DND-41 (cell line): ENCODE measurements at regions not wholly inside any gene's neighbourhood (a gene's known extent, or its start where the extent isn't known, plus 50 kb on each side); places are given as distances from the start of the nearest gene placed in this dataset.

Source experiments
- ATAC-seq: fragments of 200-7000 bp; cut with Tn5 transposase; 3 replicates; pipeline ENCODE4 v1.9.1; 2021; ENCODE audit warnings: low read depth; ENCODE audit not compliant: insufficient read depth
- DNase-seq: peaks from one replicate; pipeline ENCODE4 v3.0.0-alpha.2; 2020
- H2AFZ ChIP-seq: 2 replicates; pipeline ENCODE4 v1.6.0; 2012; ENCODE audit warnings: low read depth, low read length
- H3K27ac ChIP-seq: 2 replicates; pipeline ENCODE4 v1.5.1; 2012; ENCODE audit warnings: low read length, inconsistent platforms
- H3K27me3 ChIP-seq: fragments of 200-600 bp; sonication (generic); 2 replicates; pipeline ENCODE4 v1.6.0; 2012; ENCODE audit warnings: low read length, mild to moderate bottlenecking, inconsistent platforms; ENCODE audit not compliant: insufficient read depth, poor library complexity
- H3K36me3 ChIP-seq: 2 replicates; pipeline ENCODE4 v1.5.1; 2012; ENCODE audit warnings: low read length, inconsistent platforms; ENCODE audit not compliant: insufficient read depth
- H3K4me1 ChIP-seq: 2 replicates; pipeline ENCODE4 v1.5.1; 2012; ENCODE audit warnings: mild to moderate bottlenecking, low read length; ENCODE audit not compliant: insufficient read depth
- H3K4me2 ChIP-seq: 2 replicates; pipeline ENCODE4 v1.6.0; 2012; ENCODE audit warnings: mild to moderate bottlenecking, moderate library complexity, low read length, inconsistent platforms; ENCODE audit not compliant: insufficient read depth
- H3K4me3 ChIP-seq, 2 experiments: fragments of 200-600 bp in 1 of 2; shearing (Covaris generic) in 1 of 2; 2 replicates each; pipeline ENCODE4 v1.5.1; 2012 to 2016; ENCODE audit warnings: inconsistent platforms in 2 of 2, low read length in 2 of 2, mild to moderate bottlenecking in 2 of 2, low read depth in 1 of 2, moderate library complexity in 1 of 2
- H3K79me2 ChIP-seq: 2 replicates; pipeline ENCODE4 v1.6.0; 2012; ENCODE audit warnings: low read length, inconsistent platforms; ENCODE audit not compliant: insufficient read depth
- H3K9ac ChIP-seq: 2 replicates; pipeline ENCODE4 v1.6.0; 2012; ENCODE audit warnings: low read depth, mild to moderate bottlenecking, inconsistent platforms, low read length, moderate library complexity
- H3K9me3 ChIP-seq: 2 replicates; pipeline ENCODE4 v1.5.1; 2012; ENCODE audit warnings: low read length, moderate library complexity, mild to moderate bottlenecking, inconsistent platforms; ENCODE audit not compliant: insufficient read depth, severe bottlenecking
- H4K20me1 ChIP-seq: 2 replicates; pipeline ENCODE4 v1.6.0; 2012; ENCODE audit warnings: low read length; ENCODE audit not compliant: insufficient read depth
- EZH2 ChIP-seq: IDR thresholded peaks from 3 replicates; pipeline ENCODE4 v1.6.1; 2012; ENCODE audit warnings: borderline replicate concordance, low read depth, mild to moderate bottlenecking, moderate library complexity, low read length, inconsistent platforms; ENCODE audit not compliant: severe bottlenecking
- TF ChIP-seq, protein P1 (sequence below): IDR thresholded peaks from 2 replicates; pipeline ENCODE4 v1.5.1; 2012; ENCODE audit warnings: borderline replicate concordance, low read length, moderate library complexity, mild to moderate bottlenecking; ENCODE audit not compliant: poor library complexity, severe bottlenecking; ENCODE audit errors: extremely low read depth

DNA sequence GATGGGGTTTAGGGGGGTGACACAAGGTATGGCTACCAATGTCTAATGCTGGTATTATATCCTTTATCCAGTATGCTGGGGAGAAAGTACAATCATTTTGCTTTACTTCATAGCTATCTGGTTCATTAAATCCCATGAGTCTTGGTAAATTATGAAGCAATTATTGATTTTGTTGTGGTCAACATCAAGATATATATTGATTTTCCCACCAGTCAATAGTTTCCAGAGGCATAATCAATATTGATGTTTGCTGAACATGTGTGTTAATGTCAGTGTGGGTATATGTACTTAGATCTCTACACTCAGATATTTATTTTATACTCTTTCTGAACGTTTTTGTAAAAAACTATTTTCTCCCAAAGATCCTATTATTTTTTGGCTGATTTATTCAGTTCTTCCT is 155.5 kb downstream of the BACH1 start:
- Histone ChIP-seq H3K4me1 (peaks cover 18% of the 10 kb centered on the region), H3K9me3 (no peaks in the 10 kb centered on the region), H3K4me2 (no peak overlapping the region), H2AFZ (no peak overlapping the region), H3K27me3 (no peaks in the 10 kb centered on the region), H4K20me1 (no peaks in the 10 kb centered on the region), H3K36me3 (no peaks in the 10 kb centered on the region), H3K4me3 (no peak overlapping the region), H3K79me2 (no peaks in the 10 kb centered on the region), H3K9ac (no peak overlapping the region), H3K27ac (no peak overlapping the region)
- ATAC-seq (no peak), DNase-seq (no peak)
- no peak for TF ChIP-seq EZH2
- TF ChIP-seq, protein P1, sequence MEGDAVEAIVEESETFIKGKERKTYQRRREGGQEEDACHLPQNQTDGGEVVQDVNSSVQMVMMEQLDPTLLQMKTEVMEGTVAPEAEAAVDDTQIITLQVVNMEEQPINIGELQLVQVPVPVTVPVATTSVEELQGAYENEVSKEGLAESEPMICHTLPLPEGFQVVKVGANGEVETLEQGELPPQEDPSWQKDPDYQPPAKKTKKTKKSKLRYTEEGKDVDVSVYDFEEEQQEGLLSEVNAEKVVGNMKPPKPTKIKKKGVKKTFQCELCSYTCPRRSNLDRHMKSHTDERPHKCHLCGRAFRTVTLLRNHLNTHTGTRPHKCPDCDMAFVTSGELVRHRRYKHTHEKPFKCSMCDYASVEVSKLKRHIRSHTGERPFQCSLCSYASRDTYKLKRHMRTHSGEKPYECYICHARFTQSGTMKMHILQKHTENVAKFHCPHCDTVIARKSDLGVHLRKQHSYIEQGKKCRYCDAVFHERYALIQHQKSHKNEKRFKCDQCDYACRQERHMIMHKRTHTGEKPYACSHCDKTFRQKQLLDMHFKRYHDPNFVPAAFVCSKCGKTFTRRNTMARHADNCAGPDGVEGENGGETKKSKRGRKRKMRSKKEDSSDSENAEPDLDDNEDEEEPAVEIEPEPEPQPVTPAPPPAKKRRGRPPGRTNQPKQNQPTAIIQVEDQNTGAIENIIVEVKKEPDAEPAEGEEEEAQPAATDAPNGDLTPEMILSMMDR, result no peak

DNA sequence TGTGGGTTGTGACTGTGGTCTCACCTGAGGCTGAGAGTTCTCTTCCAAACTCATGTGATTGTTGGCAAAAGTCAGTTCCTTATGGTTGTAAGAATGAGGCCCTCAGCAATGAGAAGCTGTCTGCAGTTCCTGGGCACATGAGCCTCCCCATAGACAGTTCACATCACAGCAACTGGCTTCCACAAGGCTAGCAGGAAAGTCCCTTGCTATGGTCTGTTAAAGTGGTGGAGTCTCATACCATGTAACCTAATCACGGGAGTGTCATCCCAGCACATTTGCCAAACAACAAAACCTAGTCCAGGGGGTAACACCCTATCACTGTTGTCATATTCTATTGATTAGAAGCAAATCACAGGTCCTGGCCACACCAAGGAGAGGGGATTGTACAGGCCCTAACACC is 163.8 kb downstream of the BACH1 start:
- ATAC-seq, result no peak
- Histone ChIP-seq H3K4me3 (no peak overlapping the region), H3K36me3 (no peaks in the 10 kb centered on the region), H4K20me1 (no peaks in the 10 kb centered on the region), H2AFZ (no peak overlapping the region), H3K4me2 (no peak overlapping the region), H3K79me2 (no peaks in the 10 kb centered on the region), H3K4me1 (no peaks in the 10 kb centered on the region), H3K27ac (no peak overlapping the region), H3K27me3 (no peaks in the 10 kb centered on the region), H3K9ac (no peak overlapping the region), H3K9me3 (peaks cover 3% of the 10 kb centered on the region)
- TF ChIP-seq EZH2, result no peak
- TF ChIP-seq, protein P1, result no peak
- no peak for DNase-seq

DNA sequence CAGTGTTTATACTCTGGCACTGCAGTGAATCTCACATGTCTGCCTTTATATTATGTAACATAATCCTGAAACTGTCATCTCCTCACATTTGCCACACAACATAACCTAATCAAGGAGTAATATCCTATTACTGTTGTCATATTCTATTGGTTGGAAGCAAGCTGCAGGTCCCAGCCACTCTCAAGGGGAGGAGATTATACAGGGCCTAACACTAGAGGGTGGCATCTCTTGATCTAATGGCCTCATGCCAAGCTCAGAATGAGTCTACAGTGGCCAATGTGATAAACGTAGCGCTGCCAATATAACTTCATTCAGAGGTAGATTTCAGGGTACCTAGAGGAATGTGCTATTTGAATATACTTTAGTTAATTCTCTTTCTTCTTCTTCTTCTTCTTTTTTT is 166.8 kb downstream of the BACH1 start:
- no peak overlapping the region for H3K9ac ChIP-seq
- peaks cover 3% of the 10 kb centered on the region for H3K9me3 ChIP-seq
- no peak overlapping the region for H3K27ac ChIP-seq
- H3K4me3 ChIP-seq, result no peak overlapping the region
- H4K20me1 ChIP-seq, result no peaks in the 10 kb centered on the region
- H3K27me3 ChIP-seq, result no peaks in the 10 kb centered on the region
- H2AFZ ChIP-seq, result no peak overlapping the region
- H3K4me2 ChIP-seq, result no peak overlapping the region
- H3K36me3 ChIP-seq, result no peaks in the 10 kb centered on the region
- DNase-seq (no peak), ATAC-seq (no peak)
- H3K4me1 ChIP-seq, result no peaks in the 10 kb centered on the region
- H3K79me2 ChIP-seq, result no peaks in the 10 kb centered on the region
- TF ChIP-seq EZH2, result no peak
- TF ChIP-seq, protein P1, result no peak

DNA sequence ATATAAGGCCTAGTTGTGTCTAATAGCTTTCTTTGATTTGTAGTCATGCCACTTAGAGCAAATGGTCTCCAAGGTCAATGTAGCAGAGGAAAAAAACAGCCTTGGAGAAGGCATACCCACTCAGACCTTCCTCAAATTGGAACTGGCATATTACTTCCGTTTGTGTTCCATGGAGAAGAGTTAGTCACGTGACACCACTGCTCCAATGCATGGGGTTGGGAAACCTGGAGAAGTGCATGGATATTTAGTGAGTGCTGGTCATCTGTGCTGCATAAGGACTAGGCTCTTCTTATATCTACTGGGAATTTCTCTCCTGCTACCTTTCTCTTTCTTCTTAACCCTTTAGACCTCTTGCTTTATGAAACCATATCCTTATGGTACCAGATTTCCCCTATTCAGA is 167.8 kb downstream of the BACH1 start:
- H3K36me3 ChIP-seq, result no peaks in the 10 kb centered on the region

More for the DNA sequence above, 167.8 kb downstream of the BACH1 start:
- no peak for DNase-seq
- Histone ChIP-seq H3K9ac (no peak overlapping the region), H4K20me1 (no peaks in the 10 kb centered on the region), H2AFZ (no peak overlapping the region), H3K4me1 (no peaks in the 10 kb centered on the region), H3K4me2 (no peak overlapping the region), H3K79me2 (no peaks in the 10 kb centered on the region), H3K27ac (no peak overlapping the region), H3K27me3 (no peaks in the 10 kb centered on the region), H3K4me3 (no peak overlapping the region), H3K9me3 (no peaks in the 10 kb centered on the region)
- no peak for TF ChIP-seq EZH2
- TF ChIP-seq, protein P1, result no peak
- ATAC-seq, result no peak
